A549 (cell line): ENCODE measurements at regions not wholly inside any gene's neighbourhood (a gene's known extent, or its start where the extent isn't known, plus 50 kb on each side); places are given as distances from the start of the nearest gene placed in this dataset.

ENCODE experiments used
- CHD2 ChIP-seq: fragments of 150-350 bp; IDR thresholded peaks from 2 replicates; pipeline ENCODE4 v1.6.1; 2014; ENCODE audit warnings: low read length; ENCODE audit not compliant: partially characterized antibody
- EHMT2 ChIP-seq: fragments of 200-600 bp; sonication (generic); IDR thresholded peaks from 2 replicates; pipeline ENCODE4 v1.6.1; 2016; ENCODE audit warnings: antibody characterized with exemption, low read depth, mild to moderate bottlenecking, moderate library complexity
- HOXA7 ChIP-seq: fragments of 250-450 bp; sonication (Bioruptor Pico); IDR thresholded peaks from 2 replicates; pipeline ENCODE4 v1.5.0; 2020; ENCODE audit warnings: mild to moderate bottlenecking, moderate library complexity
- HOXB5 ChIP-seq: fragments of 250-450 bp; sonication (Bioruptor Pico); IDR thresholded peaks from 2 replicates; pipeline ENCODE4 v1.5.0; 2020; ENCODE audit warnings: mild to moderate bottlenecking, moderate library complexity
- KDM1A ChIP-seq: fragments of 200-600 bp; sonication (generic); IDR thresholded peaks from 2 replicates; pipeline ENCODE4 v1.6.1; 2016; ENCODE audit warnings: low read depth, mild to moderate bottlenecking
- KDM5A ChIP-seq: fragments of 200-600 bp; sonication (generic); IDR thresholded peaks from 2 replicates; pipeline ENCODE4 v1.6.1; 2016; ENCODE audit warnings: antibody characterized with exemption, mild to moderate bottlenecking
- NFE2L2 ChIP-seq: fragments of 150-350 bp; conservative IDR thresholded peaks from 2 replicates; pipeline ENCODE4 v1.6.1; 2014; ENCODE audit warnings: low read length
- NR3C1 ChIP-seq: fragments of >200 bp; sonication (Bioruptor Twin); formaldehyde crosslinking; IDR thresholded peaks from 3 replicates; pipeline ENCODE4 v1.6.1; 2017
- PHF8 ChIP-seq: fragments of 200-600 bp; sonication (generic); IDR thresholded peaks from 2 replicates; pipeline ENCODE4 v1.6.1; 2016; ENCODE audit warnings: low read depth, mild to moderate bottlenecking, antibody characterized with exemption, moderate library complexity, borderline replicate concordance
- POLR2A ChIP-seq: IDR thresholded peaks from 2 replicates; pipeline ENCODE4 v1.6.1; 2012; ENCODE audit warnings: mild to moderate bottlenecking, low read length
- TF ChIP-seq, protein P1 (sequence below): fragments of >200 bp; sonication (Bioruptor Twin); formaldehyde crosslinking; IDR thresholded peaks from 3 replicates; pipeline ENCODE4 v1.5.1; 2016
- TF ChIP-seq, protein P2 (sequence below): fragments of 450-650 bp; IDR thresholded peaks from 2 replicates; pipeline ENCODE4 v1.6.1; 2014; ENCODE audit warnings: antibody characterized with exemption
- TF ChIP-seq, protein P3 (sequence below): IDR thresholded peaks from 2 replicates; pipeline ENCODE4 v1.6.1; 2012; ENCODE audit warnings: low read depth, borderline replicate concordance

DNA sequence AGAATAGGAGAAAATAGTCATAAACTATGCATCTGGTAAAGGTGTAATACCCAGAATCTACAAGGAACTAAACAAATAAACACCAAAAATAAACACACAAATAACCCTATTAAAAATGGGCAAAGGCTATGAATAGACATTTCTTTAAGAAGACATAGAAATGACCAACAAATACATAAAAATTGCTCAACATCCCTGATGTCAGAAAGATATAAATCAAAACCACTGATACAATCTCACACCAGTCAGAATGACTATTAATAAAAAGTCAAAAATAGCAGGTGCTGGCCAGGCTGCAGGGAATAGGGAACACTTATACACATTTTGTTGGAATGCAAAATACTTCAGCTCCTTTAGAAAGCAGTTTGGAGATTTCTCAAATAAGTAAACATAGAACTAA lies 352.1 kb upstream of the SLITRK1 start:
- TF ChIP-seq, protein P1, sequence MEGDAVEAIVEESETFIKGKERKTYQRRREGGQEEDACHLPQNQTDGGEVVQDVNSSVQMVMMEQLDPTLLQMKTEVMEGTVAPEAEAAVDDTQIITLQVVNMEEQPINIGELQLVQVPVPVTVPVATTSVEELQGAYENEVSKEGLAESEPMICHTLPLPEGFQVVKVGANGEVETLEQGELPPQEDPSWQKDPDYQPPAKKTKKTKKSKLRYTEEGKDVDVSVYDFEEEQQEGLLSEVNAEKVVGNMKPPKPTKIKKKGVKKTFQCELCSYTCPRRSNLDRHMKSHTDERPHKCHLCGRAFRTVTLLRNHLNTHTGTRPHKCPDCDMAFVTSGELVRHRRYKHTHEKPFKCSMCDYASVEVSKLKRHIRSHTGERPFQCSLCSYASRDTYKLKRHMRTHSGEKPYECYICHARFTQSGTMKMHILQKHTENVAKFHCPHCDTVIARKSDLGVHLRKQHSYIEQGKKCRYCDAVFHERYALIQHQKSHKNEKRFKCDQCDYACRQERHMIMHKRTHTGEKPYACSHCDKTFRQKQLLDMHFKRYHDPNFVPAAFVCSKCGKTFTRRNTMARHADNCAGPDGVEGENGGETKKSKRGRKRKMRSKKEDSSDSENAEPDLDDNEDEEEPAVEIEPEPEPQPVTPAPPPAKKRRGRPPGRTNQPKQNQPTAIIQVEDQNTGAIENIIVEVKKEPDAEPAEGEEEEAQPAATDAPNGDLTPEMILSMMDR = no peak
- TF ChIP-seq, protein P2, sequence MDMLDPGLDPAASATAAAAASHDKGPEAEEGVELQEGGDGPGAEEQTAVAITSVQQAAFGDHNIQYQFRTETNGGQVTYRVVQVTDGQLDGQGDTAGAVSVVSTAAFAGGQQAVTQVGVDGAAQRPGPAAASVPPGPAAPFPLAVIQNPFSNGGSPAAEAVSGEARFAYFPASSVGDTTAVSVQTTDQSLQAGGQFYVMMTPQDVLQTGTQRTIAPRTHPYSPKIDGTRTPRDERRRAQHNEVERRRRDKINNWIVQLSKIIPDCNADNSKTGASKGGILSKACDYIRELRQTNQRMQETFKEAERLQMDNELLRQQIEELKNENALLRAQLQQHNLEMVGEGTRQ = no peak
- no peak for TF ChIP-seq PHF8
- TF ChIP-seq EHMT2 = no peak
- no peak for TF ChIP-seq KDM5A
- TF ChIP-seq HOXA7 (CRISPR knock-in tag) = no peak
- no peak for TF ChIP-seq POLR2A
- no peak for TF ChIP-seq KDM1A
- TF ChIP-seq NR3C1 = no peak
- TF ChIP-seq HOXB5 (CRISPR knock-in tag) = no peak
- no peak for TF ChIP-seq CHD2
- TF ChIP-seq, protein P3, sequence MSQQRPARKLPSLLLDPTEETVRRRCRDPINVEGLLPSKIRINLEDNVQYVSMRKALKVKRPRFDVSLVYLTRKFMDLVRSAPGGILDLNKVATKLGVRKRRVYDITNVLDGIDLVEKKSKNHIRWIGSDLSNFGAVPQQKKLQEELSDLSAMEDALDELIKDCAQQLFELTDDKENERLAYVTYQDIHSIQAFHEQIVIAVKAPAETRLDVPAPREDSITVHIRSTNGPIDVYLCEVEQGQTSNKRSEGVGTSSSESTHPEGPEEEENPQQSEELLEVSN = no peak
- no peak for TF ChIP-seq NFE2L2
